Activated T-helper 1 cell treated with anti-CD3 and anti-CD28 coated beads, Interleukin-12 subunit alpha, Interleukin-12 subunit beta, Interleukin-2, Interleukin-4 antibody, amounts not matched to agents 30 ng/mL and 10 ng/mL and 1 ng/mL, durations not matched to agents 14 hours and 24 hours and 36 hours (primary cell): ENCODE measurements at regions not wholly inside any gene's neighbourhood (a gene's known extent, or its start where the extent isn't known, plus 50 kb on each side); places are given as distances from the start of the nearest gene placed in this dataset.

Source experiments
- DNase-seq: peaks from one replicate; pipeline ENCODE4 v3.0.0; 2021; ENCODE audit warnings: low spot score
- H3K27ac Mint-ChIP-seq: one replicate; pipeline ENCODE4 v1.8.0; 2021; ENCODE audit warnings: mild to moderate bottlenecking, mixed read lengths
- H3K27me3 Mint-ChIP-seq: one replicate; pipeline ENCODE4 v1.8.0; 2022; ENCODE audit warnings: mild to moderate bottlenecking, moderate library complexity, mixed read lengths; ENCODE audit not compliant: insufficient read depth
- H3K36me3 Mint-ChIP-seq: one replicate; pipeline ENCODE4 v1.8.0; 2021; ENCODE audit warnings: low read depth, mixed read lengths
- H3K4me1 Mint-ChIP-seq: one replicate; pipeline ENCODE4 v1.8.0; 2021; ENCODE audit warnings: low read depth, mixed read lengths
- H3K4me3 Mint-ChIP-seq: one replicate; pipeline ENCODE4 v1.8.0; 2021; ENCODE audit warnings: mild to moderate bottlenecking, moderate library complexity, mixed read lengths
- H3K9me3 Mint-ChIP-seq: one replicate; pipeline ENCODE4 v1.8.0; 2021; ENCODE audit warnings: mixed read lengths
- intact Hi-C: fragments of 100-400 bp; cut with micrococcal nuclease; formaldehyde crosslinking; loops from one replicate; pipeline ENCODE4 v1.15.1; 2024

DNA sequence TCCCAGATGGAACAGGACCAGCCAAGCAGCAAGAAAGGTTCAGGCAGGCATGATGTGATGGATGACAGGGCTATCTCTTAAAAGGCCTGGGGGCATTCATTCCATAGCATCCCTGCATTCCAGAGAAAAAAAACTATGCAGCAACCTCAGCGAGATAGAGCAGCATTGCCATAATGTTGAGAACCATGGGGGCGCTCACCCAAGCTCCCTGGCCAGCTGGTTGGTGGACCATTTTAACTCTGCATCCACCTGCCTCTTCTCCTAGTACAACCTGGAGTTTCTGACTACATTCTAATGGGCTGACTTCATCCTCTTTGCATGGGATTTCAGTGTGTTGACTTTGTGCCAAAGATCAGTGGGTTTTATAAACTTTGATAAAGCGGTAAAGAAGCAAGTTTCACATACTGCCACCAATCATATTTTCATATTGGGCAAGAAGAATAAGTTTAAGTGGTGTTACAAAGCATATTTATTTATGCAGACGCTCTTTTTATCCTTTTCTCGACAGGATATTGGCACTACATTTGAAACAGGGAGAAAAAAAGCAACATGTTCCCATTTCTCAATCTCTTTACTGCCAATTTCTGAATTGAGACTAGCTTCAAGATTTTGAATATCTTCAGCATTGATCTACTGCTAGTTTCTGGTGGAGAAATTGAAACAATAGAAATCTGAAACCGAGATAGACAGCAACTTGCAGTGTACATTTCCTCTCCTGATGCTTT, 378.3 kb upstream of the WWC1 start:
- no peaks in the 10 kb centered on the region for H3K27me3 Mint-ChIP-seq
- no peaks in the 10 kb centered on the region for H3K36me3 Mint-ChIP-seq
- no peaks in the 10 kb centered on the region for H3K9me3 Mint-ChIP-seq
- H3K27ac Mint-ChIP-seq, result no peak overlapping the region
- no peak overlapping the region for H3K4me3 Mint-ChIP-seq
- intact Hi-C loops, result no loop called here
- DNase-seq, result no peak
- H3K4me1 Mint-ChIP-seq, result no peaks in the 10 kb centered on the region

DNA sequence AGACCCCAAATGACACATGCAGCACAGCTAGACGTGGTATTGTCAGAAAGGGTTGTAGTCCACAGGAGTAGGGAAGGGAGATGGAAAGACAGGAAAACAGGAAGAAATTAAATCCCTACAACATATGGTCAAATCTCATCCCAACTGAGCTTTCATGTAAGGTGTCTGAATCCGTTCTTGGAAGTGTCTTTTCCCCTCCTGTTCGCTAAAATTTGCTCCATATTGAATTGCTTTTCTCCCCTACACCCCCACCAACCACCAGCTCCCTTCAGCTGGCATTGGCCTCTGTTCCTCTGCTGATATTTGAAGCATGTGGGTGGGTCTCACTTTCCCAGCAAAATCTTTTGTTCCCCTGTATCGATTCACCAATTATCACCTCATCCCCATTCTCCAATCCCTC, 376.2 kb upstream of the WWC1 start:
- no peaks in the 10 kb centered on the region for H3K36me3 Mint-ChIP-seq
- intact Hi-C loops, result no loop called here
- DNase-seq, result no peak
- no peaks in the 10 kb centered on the region for H3K9me3 Mint-ChIP-seq
- H3K27me3 Mint-ChIP-seq, result no peaks in the 10 kb centered on the region
- H3K4me1 Mint-ChIP-seq, result no peaks in the 10 kb centered on the region
- no peak overlapping the region for H3K27ac Mint-ChIP-seq
- no peak overlapping the region for H3K4me3 Mint-ChIP-seq

DNA sequence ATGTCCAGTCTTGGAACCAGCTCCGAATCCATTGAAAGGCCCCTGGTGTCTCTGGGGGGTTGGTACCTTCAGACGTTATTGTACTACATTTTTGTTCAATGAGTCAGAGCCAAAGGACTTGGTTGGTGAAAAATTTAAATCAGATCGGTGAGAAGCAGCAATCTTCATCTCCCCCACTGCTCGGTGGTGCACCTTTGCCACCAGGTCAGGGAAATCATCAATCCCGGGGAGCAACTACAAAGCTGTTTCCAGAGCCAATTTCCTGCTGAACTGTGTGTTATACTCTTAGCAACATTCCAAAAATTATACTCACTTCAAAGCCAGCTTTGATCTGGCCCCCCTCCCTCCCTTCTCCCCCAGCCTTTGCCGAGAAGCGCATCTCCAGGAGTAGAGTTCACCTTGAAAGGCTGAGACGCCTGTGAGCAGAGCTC, 375.2 kb upstream of the WWC1 start:
- H3K27ac Mint-ChIP-seq, result no peak overlapping the region
- H3K27me3 Mint-ChIP-seq, result no peaks in the 10 kb centered on the region
- H3K4me3 Mint-ChIP-seq, result no peak overlapping the region
- no peaks in the 10 kb centered on the region for H3K4me1 Mint-ChIP-seq
- DNase-seq, result no peak
- intact Hi-C loops, result no loop called here
- no peaks in the 10 kb centered on the region for H3K36me3 Mint-ChIP-seq
- H3K9me3 Mint-ChIP-seq, result peaks cover 2% of the 10 kb centered on the region

DNA sequence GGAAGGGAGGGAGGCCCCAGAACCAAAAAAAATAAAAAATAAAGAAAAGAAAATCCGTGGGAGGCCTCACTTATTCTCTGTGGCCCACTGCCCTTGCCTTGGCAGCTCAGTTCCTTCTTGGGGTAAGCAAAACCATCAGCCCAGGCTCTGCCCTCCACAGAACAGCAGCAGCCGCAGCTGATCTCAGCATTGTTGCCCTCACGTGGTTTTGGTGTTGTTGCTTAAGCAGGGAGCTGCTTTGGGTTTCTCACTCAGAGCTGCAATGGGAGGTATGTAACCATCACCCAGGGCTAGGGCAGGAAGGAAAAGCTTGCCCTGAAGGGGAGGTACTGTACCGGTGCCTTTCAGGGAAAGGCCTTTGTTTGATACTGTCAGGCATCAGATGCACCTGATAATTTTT, 374.7 kb upstream of the WWC1 start:
- Mint-ChIP-seq H3K4me1 (no peaks in the 10 kb centered on the region), H3K4me3 (no peak overlapping the region), H3K36me3 (no peaks in the 10 kb centered on the region), H3K9me3 (peaks cover 4% of the 10 kb centered on the region), H3K27me3 (no peaks in the 10 kb centered on the region), H3K27ac (no peak overlapping the region)
- intact Hi-C loops, result no loop called here
- DNase-seq, result no peak

DNA sequence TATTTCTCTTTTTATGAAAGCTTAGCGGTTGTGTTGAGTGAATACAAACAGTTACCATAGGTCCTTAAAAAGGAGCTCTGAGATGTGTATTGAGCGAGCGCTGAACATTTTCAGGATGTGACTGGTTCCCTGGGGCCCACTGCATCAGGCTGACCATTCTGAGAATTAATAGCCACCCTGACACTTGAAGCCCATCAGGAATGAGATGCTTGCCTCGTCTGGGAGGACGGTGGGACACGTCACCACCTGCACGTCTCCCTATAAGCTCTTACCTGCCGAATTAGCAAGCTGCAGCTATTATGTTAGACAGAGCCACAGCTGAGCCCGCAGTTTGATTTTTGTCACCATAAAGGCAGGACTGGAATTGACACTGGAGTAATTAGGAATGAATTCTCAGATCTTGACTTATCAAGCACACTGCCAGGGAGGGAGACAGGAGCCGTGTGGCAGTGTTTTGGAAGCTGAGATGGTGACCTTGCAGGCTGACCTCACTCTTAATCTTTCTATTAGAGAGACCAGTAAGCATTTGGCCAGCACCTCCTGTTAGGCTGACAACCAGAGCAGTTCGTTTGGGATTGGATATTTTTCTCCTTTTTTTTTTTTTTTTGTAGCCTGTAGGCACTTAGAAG, 373.1 kb upstream of the WWC1 start:
- Mint-ChIP-seq H3K36me3 (no peaks in the 10 kb centered on the region), H3K9me3 (peaks cover 4% of the 10 kb centered on the region)
- no peak for DNase-seq

DNA sequence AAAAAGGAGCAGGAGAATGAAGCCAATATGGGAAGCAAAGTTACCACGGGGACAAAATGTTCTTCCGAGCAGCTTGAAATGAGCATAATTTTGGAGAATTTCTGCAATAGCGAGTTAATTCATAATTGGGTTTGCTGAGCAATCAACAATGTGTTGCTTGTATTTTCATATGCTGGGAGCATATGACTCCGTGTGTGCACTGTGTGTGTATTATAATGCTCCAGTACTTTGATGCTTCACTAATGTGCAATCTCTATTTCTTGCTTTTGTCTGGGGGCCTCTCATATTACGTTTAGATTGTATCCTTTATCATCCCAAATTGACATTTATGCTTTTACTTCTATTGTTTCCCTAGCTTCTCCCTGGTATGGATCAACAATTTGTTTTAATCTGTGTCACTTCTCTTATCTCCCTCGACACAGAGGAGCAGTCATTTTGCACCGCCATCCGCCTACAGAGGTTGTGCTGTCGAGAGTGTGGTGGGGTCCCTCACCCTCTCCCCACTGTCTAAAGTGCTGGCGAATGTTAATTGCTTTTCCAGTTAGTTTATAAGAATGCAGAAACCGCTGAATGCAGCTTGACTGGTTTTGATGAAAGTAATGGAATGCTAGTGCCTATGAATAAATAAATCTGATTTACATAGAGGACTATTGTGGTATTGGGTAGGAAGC, 372.5 kb upstream of the WWC1 start:
- no peaks in the 10 kb centered on the region for H3K27me3 Mint-ChIP-seq
- H3K4me3 Mint-ChIP-seq, result no peak overlapping the region

More for the DNA sequence above, 373.1 kb upstream of the WWC1 start:
- no peak overlapping the region for H3K4me3 Mint-ChIP-seq
- H3K27ac Mint-ChIP-seq, result no peak overlapping the region
- no peaks in the 10 kb centered on the region for H3K27me3 Mint-ChIP-seq
- no peaks in the 10 kb centered on the region for H3K4me1 Mint-ChIP-seq
- intact Hi-C loops, result no loop called here

DNA sequence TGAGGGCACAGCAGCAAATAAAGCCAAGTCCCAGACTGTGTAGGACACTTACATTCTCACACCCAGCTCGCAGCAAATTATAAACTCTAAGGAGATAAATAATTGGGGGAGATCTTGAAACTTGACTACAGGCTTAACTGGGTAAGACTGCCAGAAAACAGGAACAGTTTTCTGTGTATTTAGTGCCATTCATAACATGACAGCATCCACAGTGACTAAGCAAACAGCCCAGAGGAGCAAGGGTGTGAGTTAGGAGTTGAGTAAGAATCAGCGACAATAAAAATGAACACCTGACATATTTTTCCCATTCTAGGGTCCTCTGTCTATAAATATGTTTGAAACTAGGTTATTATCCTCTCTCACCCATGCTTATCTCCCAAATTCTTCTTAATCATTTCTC, 370.9 kb upstream of the WWC1 start:
- no peak overlapping the region for H3K27ac Mint-ChIP-seq
- H3K27me3 Mint-ChIP-seq, result no peaks in the 10 kb centered on the region
- H3K9me3 Mint-ChIP-seq, result peaks cover 4% of the 10 kb centered on the region
- DNase-seq, result no peak
- H3K36me3 Mint-ChIP-seq, result no peaks in the 10 kb centered on the region
- H3K4me3 Mint-ChIP-seq, result no peak overlapping the region
- H3K4me1 Mint-ChIP-seq, result no peaks in the 10 kb centered on the region
- intact Hi-C loops, result no loop called here

More for the DNA sequence above, 372.5 kb upstream of the WWC1 start:
- no peaks in the 10 kb centered on the region for H3K4me1 Mint-ChIP-seq
- no peak overlapping the region for H3K27ac Mint-ChIP-seq
- H3K9me3 Mint-ChIP-seq, result peaks cover 4% of the 10 kb centered on the region
- no peak for DNase-seq
- H3K36me3 Mint-ChIP-seq, result no peaks in the 10 kb centered on the region
- intact Hi-C loops, result no loop called here

DNA sequence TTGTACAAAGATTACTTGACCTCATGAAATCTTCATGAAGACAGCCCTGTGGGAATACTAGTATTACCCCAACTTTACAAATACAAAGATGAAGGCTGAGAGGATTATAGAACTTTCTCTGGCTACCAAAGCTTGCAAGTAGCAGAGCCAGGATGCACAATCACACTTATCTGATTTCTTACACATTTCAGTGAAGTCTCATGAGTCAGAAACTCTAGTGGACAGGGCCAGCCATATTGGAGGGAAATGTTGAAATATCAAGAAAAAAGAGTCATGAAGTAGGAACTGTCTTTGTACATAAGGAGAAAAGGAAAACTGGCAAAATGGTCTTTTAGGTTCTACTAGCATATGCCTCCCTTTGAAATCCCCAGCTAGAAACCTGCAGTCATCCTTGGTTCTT, 369.6 kb upstream of the WWC1 start:
- Mint-ChIP-seq H3K4me1 (no peaks in the 10 kb centered on the region), H3K9me3 (peaks cover 4% of the 10 kb centered on the region), H3K4me3 (no peak overlapping the region), H3K36me3 (no peaks in the 10 kb centered on the region), H3K27me3 (no peaks in the 10 kb centered on the region), H3K27ac (no peak overlapping the region)
- DNase-seq, result no peak
- intact Hi-C loops, result no loop called here

DNA sequence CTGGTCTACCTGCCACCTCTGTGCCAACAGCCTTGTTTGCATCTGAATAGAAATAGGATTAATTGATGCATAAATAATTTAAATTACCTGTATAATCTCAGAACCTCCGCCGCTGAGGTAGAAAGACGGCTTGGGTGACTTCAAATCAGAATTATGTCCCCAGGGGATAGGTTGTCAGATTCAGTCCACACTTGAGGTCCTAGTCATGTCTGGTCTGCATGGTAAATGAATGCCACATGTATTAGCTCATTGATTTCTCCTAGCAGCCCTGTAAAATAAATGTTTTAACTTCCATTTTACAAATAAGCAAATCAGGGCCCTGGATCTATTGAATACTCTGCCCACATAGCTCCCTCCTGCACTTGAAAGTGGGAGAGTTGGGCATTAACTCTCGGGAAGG, 368.0 kb upstream of the WWC1 start:
- H3K27ac Mint-ChIP-seq, result no peak overlapping the region
- no peaks in the 10 kb centered on the region for H3K4me1 Mint-ChIP-seq
- H3K4me3 Mint-ChIP-seq, result no peak overlapping the region
- no peak for DNase-seq
- peaks cover 4% of the 10 kb centered on the region for H3K9me3 Mint-ChIP-seq
- intact Hi-C loops, result no loop called here
- H3K27me3 Mint-ChIP-seq, result no peaks in the 10 kb centered on the region
- no peaks in the 10 kb centered on the region for H3K36me3 Mint-ChIP-seq

DNA sequence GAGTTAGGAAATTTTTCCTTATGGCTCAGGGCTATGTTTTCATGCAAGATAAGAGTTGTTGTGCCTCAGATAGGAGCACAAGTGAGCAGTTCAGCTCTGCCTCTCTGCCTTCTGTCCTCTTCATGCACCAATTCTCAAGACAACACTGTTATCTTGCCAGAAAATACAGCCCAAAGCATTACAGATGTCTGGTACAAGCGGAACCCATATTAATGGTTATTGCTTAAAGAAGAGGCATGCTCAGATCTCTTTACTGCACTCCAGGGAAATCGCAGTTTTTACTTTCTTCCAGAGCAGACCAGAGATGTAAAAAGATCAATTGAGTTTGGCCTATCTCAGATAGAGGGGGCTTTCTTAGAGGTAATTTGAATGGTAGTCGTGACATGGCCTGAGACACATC, 361.6 kb upstream of the WWC1 start:
- Mint-ChIP-seq H3K36me3 (no peaks in the 10 kb centered on the region), H3K27ac (no peak overlapping the region), H3K4me3 (no peak overlapping the region), H3K9me3 (no peaks in the 10 kb centered on the region), H3K27me3 (no peaks in the 10 kb centered on the region), H3K4me1 (no peaks in the 10 kb centered on the region)
- DNase-seq, result no peak
- intact Hi-C loops, result no loop called here

DNA sequence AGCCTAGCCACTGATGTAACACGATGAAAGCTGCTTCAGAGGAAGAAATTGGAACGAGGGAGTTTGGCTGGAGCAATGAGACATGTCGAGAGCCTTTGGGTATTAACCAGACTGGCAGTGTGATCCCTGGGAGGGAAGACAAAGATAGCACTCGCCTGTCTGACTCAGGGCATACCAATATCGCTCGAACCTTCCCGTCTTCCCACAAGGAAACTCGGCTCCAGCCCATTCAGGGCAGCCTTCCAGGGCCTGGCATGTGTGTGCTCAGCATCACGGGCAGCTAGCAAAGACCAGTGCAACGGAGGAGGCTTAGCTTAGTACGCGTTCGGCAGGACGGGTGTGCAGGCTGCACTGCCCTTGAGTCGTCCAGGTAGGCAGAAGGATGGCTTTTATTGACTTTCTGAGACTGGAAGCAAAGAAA, 356.9 kb upstream of the WWC1 start:
- intact Hi-C loops, result no loop called here
- Mint-ChIP-seq H3K4me1 (no peaks in the 10 kb centered on the region), H3K9me3 (peaks cover 5% of the 10 kb centered on the region), H3K36me3 (no peaks in the 10 kb centered on the region), H3K4me3 (no peak overlapping the region), H3K27me3 (no peaks in the 10 kb centered on the region), H3K27ac (no peak overlapping the region)
- no peak for DNase-seq

DNA sequence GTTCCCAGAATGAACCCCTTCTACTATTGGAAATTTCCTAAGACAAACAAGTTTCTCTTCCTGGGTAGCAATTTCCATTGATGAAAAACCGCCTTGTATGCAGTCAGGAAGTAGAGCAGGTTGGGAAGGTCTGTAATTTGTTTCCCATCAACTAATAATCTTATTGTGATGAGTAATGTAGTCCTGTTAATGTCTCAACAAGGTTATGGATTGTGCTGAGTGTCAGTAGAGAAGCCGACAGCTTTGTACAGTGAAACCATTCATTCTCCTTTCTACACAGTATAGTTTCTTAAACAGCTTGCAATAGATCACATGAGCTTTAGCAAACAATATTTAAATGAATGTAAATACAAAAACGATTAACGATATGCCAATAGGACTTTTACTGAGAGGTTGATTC, 355.4 kb upstream of the WWC1 start:
- Mint-ChIP-seq H3K9me3 (peaks cover 5% of the 10 kb centered on the region), H3K36me3 (no peaks in the 10 kb centered on the region), H3K4me1 (no peaks in the 10 kb centered on the region), H3K27me3 (no peaks in the 10 kb centered on the region), H3K27ac (no peak overlapping the region), H3K4me3 (no peak overlapping the region)
- no peak for DNase-seq
- intact Hi-C loops, result no loop called here

DNA sequence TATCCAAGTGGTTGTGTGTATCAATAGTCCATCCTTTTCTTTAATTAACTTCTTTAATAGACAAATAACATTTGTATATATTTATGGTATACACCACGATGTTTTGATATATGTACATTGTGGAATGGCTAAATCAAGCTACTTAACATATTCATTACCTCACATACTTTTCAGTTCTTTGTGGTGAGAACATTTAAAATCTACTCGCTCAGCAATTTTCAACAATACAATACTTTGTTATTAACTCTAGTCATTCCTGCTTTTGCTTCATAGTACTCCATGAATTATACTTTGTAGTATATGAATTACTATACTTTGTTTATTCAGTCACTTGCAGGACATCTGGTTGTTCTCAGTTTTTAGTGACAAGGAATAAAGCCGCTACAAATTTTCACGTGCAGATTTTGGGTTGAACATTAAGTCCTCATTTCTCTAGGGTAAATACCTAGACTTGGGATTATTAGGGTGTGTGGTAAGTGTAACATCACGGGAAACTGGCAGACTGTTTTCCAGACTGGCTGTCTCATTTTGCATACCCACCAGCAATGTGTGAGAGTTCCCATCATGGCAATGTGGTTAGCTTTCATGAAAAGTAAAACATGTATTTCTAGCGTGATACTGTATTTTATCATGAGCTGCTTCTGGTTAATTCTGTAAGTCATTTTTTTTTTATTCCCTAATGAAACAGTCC, 354.4 kb upstream of the WWC1 start:
- intact Hi-C loops, result no loop called here
- no peak overlapping the region for H3K4me3 Mint-ChIP-seq
- no peaks in the 10 kb centered on the region for H3K27me3 Mint-ChIP-seq
- no peak overlapping the region for H3K27ac Mint-ChIP-seq
- no peaks in the 10 kb centered on the region for H3K4me1 Mint-ChIP-seq
- DNase-seq, result no peak
- H3K9me3 Mint-ChIP-seq, result peaks cover 5% of the 10 kb centered on the region
- H3K36me3 Mint-ChIP-seq, result no peaks in the 10 kb centered on the region
